C1 segment of cervical spinal cord (tissue), 14 donors: ENCODE measurements at regions not wholly inside any gene's neighbourhood (a gene's known extent, or its start where the extent isn't known, plus 50 kb on each side); places are given as distances from the start of the nearest gene placed in this dataset.

Experiments used
- DNase-seq, 14 donors: peaks; one replicate each; lab custom pipeline; 2025; lab: John Stamatoyannopoulos, UW

DNA sequence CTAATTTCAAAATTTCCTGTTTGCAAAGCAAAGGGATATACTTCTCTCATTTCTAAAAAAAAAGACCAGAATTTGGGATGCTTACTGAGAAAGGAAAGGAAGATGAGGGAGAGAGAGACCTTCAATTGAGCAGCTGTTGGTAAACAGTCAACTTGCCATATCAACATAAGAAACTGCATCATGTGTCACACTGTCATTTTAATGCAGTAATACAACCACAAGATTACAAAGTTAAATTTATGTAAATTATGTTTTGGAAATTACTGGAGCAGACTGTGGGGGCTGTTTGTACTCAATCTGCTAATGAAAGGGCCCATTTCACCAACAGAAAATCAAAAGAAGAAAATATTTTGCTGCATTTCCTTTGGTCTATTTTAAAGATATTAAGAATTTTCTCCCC, 370.4 kb upstream of the TMPO start:
- no peak for DNase-seq

DNA sequence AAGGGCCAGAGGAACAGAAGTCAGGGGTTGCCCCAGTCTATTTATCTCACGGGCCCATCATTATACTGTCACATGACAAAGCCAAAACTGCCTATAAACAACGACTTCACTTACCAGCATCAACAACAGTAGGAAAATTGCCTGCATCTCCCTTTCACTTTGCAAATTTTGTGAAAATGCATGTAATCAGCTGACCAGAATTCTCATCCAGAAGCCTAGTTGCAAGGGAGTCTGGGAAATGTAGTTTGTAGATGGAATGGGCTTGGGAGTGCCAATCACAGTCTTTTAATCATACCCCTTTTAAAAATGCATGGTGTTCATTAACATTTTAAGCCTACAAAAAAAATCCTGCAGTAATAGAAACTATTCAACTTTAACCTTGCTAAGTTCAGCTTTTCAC, 369.3 kb upstream of the TMPO start:
- no peak for DNase-seq

DNA sequence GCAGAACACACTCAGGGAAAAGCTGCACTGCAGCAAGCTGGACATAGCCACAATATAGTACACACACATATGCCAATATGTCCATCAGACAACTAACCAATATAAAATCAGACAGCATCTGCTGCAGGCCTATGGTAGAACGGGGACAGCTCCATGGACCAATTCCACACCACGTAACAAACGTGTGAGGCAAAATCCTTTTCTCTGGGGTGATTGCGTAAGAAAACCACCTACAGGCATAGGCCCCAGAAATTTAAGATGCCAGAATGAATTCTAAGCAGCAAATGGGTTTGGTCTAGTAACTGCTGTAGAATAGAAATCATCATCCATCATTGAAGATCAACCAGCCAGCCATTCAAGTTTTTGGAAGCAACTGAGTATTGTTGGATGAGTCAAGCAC, 368.9 kb upstream of the TMPO start:
- no peak for DNase-seq

DNA sequence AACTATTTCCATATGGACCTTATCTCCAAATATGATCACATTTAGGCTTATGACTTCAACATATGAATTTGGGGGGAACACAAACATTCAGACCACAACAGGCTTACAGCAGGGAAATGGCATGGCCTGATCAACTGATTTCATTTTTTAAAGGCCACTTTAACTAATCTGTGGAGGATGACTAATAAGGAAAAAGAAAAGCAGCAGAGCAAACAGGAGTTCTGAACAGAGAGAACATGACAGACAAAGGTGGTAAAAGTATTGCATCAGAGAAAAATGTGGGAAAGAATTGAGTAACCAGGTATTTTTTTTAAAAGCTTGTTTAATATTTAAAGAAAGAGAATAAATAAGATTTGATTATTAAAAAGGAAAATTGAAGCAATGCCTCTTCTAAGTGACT, 366.1 kb upstream of the TMPO start:
- no peak for DNase-seq

DNA sequence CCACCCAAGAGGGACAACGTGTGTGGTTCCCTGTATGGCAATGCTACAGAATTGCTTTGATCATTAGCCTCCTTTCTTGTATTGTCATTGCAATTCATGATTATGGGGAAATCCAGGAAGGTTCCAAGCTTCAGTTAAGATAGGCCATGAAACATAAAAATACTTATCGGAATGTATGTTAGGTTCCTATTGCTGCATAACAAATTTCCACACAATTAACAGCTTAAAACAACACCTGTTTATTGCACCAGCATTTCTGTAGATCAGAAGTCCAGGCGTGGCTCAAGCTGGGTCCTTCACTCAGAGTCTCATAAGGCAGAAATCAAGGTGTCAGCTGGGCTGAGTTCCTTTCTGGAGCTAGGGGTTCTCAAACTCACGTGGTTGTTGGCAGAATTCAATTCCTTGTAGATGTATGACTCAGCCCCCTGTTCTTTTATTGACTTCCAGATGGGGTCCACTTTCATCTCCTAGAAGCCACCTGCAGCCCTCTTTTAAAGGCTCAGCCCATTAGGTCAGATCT, 365.6 kb upstream of the TMPO start:
- DNase-seq = no peak

DNA sequence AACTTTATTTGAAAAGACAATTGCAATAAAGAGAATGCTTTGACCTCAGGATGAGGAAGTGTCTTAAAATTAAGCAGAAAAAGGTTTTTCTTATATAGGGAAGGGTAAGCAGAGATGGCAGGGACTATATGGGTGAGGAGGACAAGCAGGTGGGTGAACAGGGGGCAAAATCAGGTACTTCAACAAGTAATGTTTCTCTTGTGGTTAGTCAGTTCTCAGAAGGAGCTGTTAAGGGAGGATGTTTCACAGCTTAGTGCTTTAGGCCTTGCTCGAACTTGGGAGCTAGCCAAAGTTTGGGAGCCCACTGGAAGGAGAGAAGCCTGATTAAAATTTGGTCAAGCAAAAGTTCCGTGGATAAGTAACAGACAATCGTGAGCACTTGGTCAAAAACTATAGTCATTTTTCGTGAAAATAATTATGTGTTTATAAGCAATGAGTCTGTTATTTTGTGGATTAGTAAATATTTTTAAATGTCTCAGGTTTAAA, 364.2 kb upstream of the TMPO start:
- DNase-seq = no peak

DNA sequence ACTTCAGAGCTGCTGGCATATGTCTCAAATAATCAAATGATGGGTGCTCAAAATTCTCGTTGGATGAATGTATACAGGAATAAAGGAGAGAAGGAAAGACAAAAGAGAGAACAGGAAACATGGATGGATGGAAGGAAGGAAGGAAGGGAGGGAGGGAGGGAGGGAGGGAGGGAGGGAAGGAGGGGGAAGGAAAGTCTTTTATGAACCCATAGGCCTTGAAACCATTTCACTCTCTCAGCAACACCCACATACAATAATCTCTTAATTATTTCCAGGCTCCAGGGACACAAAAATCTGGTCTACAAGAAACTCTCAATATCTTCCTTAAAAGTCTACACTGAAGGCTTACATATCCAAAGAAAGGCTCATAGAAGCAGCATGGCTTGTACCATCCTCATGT, 363.4 kb upstream of the TMPO start:
- DNase-seq = no peak

DNA sequence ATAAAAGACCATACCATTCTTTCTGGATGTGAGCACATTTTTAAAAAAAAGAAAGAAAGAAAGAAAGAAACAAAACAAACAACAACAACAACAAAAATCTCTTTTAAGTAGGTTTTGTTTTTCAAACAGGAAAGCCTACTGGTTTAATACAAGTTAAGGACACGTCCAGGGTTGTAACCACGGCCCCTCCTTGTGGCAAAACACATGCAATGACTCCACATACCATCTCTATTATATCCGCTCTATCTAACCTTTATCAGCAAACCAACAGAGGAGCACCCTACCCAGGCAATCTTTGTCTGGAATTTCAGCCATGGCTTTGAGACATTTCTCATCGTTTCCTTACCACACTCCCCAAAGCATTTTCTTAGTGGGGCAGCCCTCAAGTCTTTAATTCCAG, 360.5 kb upstream of the TMPO start:
- no peak for DNase-seq

DNA sequence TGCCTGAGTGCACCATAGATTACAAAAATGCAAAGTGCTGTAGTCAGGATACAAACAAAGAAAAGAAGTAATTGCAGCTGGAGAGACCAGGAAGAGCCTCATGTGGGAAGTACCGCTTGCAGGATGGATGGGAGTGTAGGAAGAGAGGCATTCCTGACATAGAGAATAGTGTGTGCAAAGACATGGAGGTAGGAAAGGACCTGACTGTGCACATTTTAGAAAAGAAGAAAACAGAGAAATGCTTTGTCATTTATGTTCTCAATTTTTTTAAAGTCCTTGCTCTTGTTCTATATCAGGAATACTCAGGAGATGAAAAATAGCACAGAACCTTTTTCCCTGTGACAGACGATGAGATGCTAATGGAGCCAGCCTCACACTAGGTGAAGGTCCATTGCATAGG, 358.7 kb upstream of the TMPO start:
- DNase-seq = no peak

DNA sequence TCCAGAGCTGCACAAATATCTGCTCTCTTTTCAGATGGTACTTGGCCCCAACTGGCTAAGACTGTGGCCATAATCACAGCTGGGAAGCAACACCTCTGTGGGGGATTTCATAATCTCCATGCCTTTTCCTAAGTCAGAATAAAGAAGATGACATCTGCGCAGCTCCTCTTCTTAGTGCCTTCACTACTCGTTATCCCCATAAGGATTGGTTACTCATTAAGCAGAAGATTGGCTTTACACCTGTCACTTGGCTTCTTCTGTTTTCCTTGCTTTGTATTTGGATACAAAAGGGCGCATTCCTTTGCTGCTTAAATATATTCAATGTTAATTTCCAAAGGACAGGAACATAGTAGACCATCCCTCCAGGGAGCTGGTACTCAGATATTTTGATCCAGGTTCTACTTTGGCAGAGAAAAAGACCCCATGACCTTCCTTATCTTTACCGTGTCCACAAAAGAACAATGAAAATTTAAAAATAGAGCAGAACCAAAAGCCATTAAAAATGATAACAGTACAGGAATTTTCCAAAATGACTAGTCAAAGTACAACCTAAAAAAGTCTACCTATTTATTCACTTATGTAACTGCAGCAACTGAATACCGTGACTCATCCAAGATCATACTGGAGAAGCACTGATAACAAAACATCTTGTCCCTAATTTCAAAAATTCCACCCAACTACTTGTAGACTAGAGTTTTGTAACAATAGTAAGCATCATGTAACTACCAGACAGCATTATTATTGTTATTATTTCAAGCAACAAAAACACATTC, 352.3 kb upstream of the TMPO start:
- DNase-seq = no peak

DNA sequence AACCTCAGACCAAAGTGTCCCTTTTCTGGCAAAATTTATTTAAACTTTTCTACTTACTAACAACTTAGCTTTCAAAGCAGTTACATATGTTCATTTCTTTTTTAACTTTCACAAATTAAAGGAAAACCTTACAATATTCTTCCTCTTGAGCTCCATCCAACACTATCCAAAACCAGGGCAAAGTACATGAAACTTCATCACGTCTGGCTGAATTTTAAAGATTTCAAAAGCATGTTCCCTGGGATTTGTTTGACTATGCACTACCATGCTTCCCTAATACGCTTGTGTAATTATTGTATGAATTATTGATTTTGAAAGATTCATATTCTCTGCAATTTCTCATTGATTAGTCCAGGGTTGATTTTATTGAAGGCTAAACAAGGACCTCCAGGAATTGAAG, 343.1 kb upstream of the TMPO start:
- no peak for DNase-seq

DNA sequence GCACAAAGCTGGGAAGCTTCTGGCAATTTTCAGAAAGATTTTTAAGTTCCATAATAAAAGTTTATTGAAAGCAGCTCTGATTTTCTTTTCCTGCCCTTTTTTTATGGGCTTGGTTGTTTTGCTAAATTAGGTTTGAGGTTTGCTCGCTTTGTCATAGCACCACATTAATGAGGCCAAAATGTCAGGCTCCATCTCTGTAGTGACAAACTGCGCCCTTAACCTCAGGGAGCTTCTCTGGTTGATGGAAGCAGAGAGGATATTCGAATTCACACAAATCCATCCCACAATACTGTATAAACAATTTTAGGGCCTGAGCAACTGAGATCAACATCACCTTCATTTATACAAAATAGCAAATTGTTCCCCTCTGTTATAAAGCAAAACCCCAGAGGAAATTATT, 342.6 kb upstream of the TMPO start:
- no peak for DNase-seq

DNA sequence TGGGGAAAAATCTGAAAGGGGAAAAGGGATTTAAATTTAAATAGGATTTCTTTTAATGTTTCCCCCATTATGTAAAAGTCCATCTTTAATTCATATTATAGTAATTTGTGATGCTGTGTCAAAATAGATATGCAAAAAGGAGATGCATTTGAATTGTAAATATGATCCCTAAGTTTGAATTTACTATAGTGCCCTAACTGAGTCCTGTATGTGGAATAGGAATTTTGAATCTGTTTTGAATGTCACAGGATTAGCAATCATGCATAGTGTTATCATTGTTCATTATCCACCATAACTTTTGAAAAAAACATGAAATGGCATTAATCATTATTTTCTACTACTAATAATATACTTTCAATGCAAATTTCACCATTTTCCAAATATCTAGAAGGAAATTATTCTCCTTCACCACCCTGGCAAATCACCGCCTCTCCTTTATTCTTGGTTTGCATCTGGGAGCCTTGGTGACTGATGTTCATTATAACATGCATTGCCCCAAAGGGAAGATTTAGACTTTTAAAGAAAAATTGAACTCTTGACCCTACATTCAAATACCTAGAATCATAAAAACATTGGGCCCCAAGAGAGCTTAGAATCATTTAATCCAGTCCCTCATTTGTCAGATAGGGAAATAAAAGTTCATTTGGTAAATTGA, 341.5 kb upstream of the TMPO start:
- no peak for DNase-seq

DNA sequence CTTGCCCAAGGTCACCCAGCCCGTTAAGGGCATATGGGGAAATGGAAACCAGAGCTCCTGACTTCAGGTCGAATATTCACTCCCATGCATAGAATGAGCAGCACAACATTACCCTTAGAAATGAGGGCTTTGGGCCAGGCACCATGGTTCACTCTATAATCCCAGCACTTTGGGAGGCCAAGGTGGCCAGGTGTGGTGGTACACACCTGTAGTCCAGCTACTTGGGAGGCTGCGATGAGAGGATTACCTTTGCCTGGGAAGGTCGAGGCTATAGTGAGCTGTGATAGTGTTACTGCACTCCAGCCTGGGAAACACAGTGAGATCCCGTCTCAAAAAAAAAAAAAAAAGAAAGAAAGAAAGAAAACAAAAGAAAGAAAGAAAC, 341.0 kb upstream of the TMPO start:
- DNase-seq = no peak

DNA sequence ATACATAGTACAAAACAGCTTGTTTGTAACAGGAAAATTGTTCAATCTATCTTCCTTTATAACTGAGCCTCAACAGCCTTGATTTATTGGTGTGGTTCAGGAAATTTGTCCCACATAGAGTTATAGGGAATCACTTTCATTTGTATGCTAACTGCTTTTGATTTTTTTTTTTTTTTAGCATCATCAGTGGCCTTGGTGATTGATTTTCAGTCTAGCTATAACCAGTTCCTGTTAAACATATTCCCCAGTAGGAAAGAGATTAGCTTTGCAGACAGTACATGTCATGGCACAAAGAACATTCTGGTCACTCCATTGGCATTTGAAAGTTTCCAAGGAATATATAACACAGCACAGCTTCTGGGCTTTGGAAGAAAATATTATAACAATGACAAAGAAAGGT, 337.3 kb upstream of the TMPO start:
- no peak for DNase-seq

DNA sequence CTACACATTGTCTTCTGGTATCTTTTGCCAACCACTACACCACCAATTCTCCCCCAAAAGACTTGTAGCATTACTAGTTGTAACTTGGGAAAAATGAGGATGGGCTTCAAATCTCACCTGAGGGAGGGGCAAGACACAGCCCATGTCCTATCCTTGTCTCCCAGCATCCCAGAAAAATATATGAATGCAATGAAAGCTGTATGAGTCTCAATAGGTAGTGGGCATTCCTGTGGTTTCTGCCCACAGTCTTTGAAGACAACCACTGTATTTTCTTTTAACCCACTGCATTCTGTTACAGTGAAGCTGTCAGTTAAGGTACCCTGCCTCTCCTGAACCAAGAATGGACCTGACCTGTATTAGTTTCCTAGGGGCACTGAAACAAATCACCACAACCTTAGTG, 336.2 kb upstream of the TMPO start:
- DNase-seq = no peak

DNA sequence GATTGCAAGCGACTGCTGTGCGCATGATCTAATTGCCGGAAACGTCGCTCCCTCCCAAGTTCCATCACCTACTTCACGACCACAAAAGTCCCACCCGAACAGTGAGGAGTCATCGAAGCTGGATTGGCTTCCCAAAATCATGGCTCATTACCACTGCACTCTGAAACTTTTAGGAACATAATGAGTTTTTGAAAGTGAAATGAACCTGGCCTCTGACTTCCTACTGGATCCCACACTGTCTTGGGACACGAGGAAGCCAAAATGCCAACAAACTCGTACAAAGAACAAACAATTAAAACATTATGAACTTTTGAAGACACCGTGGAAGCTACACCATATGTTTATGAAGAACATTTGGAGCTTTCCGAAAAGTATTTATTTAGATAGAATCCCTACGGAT, 334.8 kb upstream of the TMPO start:
- DNase-seq = no peak

DNA sequence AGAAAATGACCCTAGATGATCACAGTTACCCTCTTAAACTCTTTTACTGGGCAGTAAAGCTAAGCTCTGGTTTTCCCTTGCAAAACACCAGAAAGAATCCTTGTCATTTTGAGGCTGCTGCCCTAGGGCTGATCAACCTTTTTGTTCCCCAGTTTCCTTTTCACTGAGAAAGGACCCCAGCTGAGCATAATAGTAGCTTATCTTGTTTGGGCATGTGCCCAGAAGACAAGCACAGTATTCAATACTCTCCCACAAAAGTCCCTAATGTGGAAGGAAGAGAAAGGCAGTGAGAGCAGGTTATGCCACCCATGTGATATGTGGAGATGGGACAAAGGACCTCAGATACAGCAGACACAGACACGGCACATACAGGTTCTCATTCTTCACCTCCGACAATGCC, 332.6 kb upstream of the TMPO start:
- DNase-seq = no peak

DNA sequence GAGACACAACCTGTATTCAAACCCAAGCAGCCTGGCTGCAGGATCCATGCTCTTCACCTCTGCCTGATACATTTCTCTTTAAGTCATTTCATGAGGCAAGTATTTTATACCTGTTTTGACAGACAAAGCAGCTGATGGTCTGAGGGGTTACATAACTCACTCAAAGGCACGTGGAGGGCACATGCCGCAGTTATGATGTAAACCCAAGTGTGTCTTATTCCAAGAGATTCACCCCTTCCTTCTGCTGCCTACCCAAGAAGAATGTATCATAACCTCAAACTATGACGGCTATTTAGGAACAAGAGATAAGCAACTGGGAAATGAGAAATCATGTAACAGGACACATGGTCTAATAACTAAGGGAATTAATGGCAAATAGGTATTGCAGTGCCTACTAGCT, 329.8 kb upstream of the TMPO start:
- DNase-seq = no peak

DNA sequence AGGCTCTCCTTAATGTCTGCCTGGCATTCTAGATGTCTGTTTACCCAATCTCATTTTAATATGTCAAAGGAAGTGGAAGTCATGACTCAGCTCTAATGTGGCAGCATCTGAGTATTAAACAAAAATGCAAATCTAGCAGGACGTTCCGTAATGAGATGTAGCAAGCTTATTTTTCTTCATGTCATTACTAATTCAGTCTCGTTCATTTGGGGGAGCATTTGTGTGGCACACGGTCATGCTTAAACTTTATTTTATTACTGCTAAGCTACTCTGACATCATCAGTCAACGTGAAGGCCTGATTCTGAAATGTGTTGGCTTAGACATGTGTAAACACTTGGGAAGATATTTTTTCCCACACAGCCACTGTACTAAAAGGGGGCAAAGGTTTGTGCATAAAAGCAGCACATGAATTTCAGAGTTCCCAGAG, 326.7 kb upstream of the TMPO start:
- DNase-seq = no peak

DNA sequence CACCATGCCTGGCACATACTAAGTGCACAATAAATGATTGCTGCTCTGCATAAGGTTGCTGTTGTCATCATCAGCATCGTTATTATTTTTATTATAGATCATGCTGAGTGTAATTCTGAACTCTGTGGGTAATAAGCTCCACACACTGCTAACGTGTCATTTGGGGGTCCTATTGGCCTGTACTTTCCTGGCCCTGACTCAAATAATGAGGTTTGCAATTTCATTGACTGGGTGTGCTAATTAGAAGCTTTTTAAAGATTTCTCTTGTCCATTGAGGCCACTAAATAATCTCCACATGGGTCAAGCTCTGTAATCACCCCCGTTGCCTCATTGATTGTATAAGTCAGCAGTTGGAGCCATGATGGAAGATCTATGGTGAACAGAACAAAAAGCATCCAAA, 320.8 kb upstream of the TMPO start:
- no peak for DNase-seq

DNA sequence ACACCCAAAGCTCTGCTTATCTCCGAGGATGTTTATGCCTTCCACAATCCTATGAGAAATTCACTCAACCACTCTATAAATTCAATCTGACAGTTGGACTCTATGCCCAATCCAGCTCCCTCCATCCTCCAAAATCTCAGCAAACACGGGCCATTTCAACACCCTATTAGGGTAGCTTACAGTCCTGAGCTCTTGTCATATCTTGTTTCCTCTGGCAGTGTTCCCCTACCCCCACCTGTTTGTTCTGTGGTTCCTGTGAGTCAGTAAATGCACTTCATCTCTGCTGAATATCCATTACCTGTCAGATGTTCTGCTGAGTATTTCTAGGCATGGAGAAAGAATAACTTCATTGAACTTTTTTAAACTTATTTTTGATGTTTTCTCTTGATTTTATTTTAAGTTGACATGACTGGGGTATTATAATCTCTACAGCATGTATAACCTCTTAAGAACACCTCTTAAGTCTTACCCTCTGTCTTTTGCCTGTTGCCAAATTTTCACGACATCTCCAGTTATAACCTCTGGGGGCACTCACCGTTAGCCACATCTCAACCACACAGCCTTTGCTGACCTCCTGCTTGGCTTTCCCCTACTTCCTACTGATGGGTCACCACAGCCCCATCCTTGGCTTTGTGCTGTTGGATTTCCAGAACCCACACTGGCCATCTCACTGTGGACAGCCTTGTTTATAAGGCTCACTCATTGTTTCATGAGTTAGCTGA, 317.0 kb upstream of the TMPO start:
- DNase-seq = no peak

DNA sequence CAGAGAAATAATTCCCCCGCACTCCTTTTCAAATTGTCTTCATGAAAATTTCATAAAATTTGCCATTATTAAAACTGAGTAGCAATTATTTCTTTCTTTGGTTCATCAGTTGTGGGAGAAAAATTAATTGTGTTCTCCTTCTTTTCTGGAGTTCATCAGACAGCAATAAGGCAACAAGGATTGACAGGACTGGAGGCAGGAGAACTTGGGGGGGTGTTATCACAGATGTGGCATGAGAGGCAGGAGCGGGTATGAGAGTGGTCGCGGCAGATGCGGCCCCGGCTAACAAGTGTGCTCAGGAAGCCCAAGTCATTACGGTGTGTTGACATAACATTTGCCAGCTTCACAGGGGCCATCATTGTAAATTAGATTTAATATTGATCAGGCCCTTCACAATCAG, 306.6 kb upstream of the TMPO start:
- DNase-seq = no peak
